ENCODE measurements at regions not wholly inside any gene's neighbourhood (a gene's known extent, or its start where the extent isn't known, plus 50 kb on each side); places are given as distances from the start of the nearest gene placed in this dataset.

- H3K79me2 ChIP-seq (ENCODE audit: control insufficient read depth, insufficient read depth, low read length), result no peaks in the 10 kb centered on the region
- no peak overlapping the region for H3K27ac ChIP-seq (ENCODE audit: control insufficient read depth, insufficient read depth)
- no peaks in the 10 kb centered on the region for H3K36me3 ChIP-seq (ENCODE audit: control insufficient read depth in 2 of 2, insufficient read depth in 2 of 2, low read length in 1 of 2)
- ChIA-PET RAD21 (ENCODE audit: unreplicated experiment) (no interaction called here), POLR2A (no interaction called here), SMC1A (ENCODE audit: uncharacterized antibody, unreplicated experiment) (no interaction called here), CTCF (no interaction called here)
- H3K27me3 ChIP-seq (replicated peaks in 1 of 2; ENCODE audit: control insufficient read depth in 2 of 2, insufficient read depth in 2 of 2, low read length in 1 of 2), result no peaks in the 10 kb centered on the region
- no peak overlapping the region for H3K9ac ChIP-seq (ENCODE audit: control insufficient read depth, insufficient read depth, low read length)
- no peak overlapping the region for H3K4me3 ChIP-seq
- no TSS peak for BruUV-seq (replicated peaks)
- FAIRE-seq, result no peak
- no peak overlapping the region for H3K4me2 ChIP-seq (ENCODE audit: control insufficient read depth, insufficient read depth)
- H3K9me3 ChIP-seq (replicated peaks; ENCODE audit: control insufficient read depth, insufficient read depth, low read length), result peaks cover 5% of the 10 kb centered on the region; the same call in 2 of the 3 replicates
- intact Hi-C loops (cut with micrococcal nuclease; ENCODE audit: unreplicated experiment), result no loop called here
- WGBS (ENCODE audit: insufficient coverage, insufficient replicate concordance, low lambda C conversion rate, missing lambda C conversion rate), result 60% methylated on average over 7 of the region's 7 CpGs
- H3K4me1 ChIP-seq (ENCODE audit: control insufficient read depth, insufficient read depth, low read length), result peaks cover 11% of the 10 kb centered on the region
- H2AFZ ChIP-seq (ENCODE audit: control insufficient read depth, low read depth, low read length), result no peak overlapping the region
- ATAC-seq, result no peak
- H4K20me1 ChIP-seq (ENCODE audit: control insufficient read depth, insufficient read depth), result no peaks in the 10 kb centered on the region
- in situ Hi-C loops (cut with MboI), result no loop called here
- DNase-seq (ENCODE audit: low read depth, low spot score), result no peak
- TF ChIP-seq ZZZ3 (IDR thresholded peaks at IDR 0.05; ENCODE audit: control insufficient read depth, insufficient read length, low read depth), result no peak
- no peak for TF ChIP-seq SMAD1 (IDR thresholded peaks at IDR 0.05; ENCODE audit: low read depth, partially characterized antibody)
- no peak for TF ChIP-seq USF2 (IDR thresholded peaks at IDR 0.05; ENCODE audit: borderline replicate concordance, low read depth, low read length)
- no peak for TF ChIP-seq NBN (IDR thresholded peaks at IDR 0.05)
- TF ChIP-seq ZNF592 (IDR thresholded peaks at IDR 0.05), result no peak
- no peak for TF ChIP-seq CUX1 (IDR thresholded peaks at IDR 0.05; ENCODE audit: insufficient replicate concordance, low read depth, low read length)
- TF ChIP-seq HDAC2 (IDR thresholded peaks at IDR 0.05), result no peak
- TF ChIP-seq WRNIP1 (IDR thresholded peaks at IDR 0.05; ENCODE audit: borderline replicate concordance, low read depth, low read length), result no peak
- TF ChIP-seq PKNOX1 (IDR thresholded peaks at IDR 0.05), result no peak
- TF ChIP-seq POLR2A (IDR thresholded peaks at IDR 0.05; ENCODE audit: low read depth, low read length), result no peak
- TF ChIP-seq TARDBP (IDR thresholded peaks at IDR 0.05; ENCODE audit: borderline replicate concordance), result no peak
- no peak for TF ChIP-seq ATF2 (IDR thresholded peaks at IDR 0.05; ENCODE audit: low read length)
- no peak for TF ChIP-seq JUNB (IDR thresholded peaks at IDR 0.05)
Observed at GRCh38 chr6:176766-177165, 115.5 kb upstream of the DUSP22 start.
